ENCODE measurements at regions not wholly inside any gene's neighbourhood (a gene's known extent, or its start where the extent isn't known, plus 50 kb on each side); places are given as distances from the start of the nearest gene placed in this dataset.

DNA sequence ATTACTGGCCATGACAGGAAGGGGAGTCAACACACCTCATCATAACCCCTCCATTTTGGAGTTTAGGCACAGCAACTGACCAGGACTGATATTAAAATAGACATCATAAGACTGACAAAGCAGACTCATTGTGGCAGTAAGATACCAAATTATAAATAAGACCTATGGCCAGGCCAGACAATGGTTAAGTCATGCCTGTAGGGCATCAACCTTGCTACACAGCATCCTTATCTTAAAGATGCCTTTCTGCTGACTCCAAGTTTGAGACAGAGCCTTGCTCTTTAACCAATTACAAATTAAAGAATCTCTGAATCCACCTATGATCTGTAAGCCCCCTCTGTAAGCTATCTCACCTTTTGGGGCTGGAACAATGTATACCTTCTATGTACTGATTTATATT is 65.5 kb downstream of the VCX2 start:
- Histone ChIP-seq H3K27ac (no peak overlapping the region), H3K27me3 (no peaks in the 10 kb centered on the region), H3K36me3 (no peaks in the 10 kb centered on the region), H3K4me3 (no peak overlapping the region), H3K9me3 (no peaks in the 10 kb centered on the region), H3K4me1 (no peaks in the 10 kb centered on the region)
- ATAC-seq (no peak), DNase-seq (no peak)
- TF ChIP-seq, protein P1, sequence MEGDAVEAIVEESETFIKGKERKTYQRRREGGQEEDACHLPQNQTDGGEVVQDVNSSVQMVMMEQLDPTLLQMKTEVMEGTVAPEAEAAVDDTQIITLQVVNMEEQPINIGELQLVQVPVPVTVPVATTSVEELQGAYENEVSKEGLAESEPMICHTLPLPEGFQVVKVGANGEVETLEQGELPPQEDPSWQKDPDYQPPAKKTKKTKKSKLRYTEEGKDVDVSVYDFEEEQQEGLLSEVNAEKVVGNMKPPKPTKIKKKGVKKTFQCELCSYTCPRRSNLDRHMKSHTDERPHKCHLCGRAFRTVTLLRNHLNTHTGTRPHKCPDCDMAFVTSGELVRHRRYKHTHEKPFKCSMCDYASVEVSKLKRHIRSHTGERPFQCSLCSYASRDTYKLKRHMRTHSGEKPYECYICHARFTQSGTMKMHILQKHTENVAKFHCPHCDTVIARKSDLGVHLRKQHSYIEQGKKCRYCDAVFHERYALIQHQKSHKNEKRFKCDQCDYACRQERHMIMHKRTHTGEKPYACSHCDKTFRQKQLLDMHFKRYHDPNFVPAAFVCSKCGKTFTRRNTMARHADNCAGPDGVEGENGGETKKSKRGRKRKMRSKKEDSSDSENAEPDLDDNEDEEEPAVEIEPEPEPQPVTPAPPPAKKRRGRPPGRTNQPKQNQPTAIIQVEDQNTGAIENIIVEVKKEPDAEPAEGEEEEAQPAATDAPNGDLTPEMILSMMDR (IDR thresholded peaks at IDR 0.05) = no peak
- intact Hi-C loops (cut with DNase I) = no loop called here

DNA sequence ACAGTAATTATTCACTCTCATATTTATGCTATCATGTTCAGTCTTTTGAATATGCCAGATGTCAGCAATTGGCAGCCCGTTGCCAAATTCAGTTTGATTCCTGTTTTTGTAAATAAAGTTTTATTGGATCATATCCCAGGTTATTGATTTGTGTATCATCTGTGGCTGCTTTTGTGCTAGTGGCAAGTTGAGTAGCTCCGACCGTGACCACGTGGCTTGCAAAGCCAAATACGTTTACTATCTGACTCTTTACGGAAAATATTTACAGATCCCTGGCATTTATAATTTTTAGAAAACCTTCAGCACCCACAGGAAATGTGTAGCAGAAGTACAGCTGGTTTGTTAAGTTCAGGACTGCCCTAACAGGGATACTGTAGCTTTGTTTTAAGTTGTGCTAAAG is 67.4 kb downstream of the VCX2 start:
- intact Hi-C loops (cut with DNase I) = no loop called here
- TF ChIP-seq, protein P1 (IDR thresholded peaks at IDR 0.05) = no peak
- no peaks in the 10 kb centered on the region for H3K4me1 ChIP-seq
- H3K27ac ChIP-seq = no peak overlapping the region
- no peak for ATAC-seq
- no peaks in the 10 kb centered on the region for H3K27me3 ChIP-seq
- DNase-seq = no peak
- no peaks in the 10 kb centered on the region for H3K9me3 ChIP-seq
- no peaks in the 10 kb centered on the region for H3K36me3 ChIP-seq
- H3K4me3 ChIP-seq = no peak overlapping the region

DNA sequence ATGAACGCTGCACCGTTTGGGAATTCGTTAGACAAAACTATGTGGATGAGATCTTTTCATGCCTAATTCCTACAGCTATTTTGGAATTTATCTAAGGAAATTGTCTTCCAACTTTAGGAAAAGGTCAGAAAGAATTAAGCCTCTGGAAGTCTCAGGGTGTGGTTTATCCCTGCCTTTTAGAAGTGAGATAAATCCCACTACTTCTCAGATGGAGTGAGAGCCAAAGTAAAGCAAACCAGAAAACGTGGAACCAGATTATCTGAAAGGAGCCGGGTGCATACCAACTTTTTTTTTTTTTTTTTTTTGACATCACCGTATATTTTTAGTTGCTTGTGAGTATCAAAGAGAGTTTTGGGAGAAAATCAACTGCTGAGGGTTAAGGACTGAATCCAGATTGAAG is 79.6 kb downstream of the VCX2 start:
- intact Hi-C loops (cut with DNase I) = no loop called here
- DNase-seq (no peak), ATAC-seq (no peak)
- TF ChIP-seq, protein P1 (IDR thresholded peaks at IDR 0.05) = no peak
- Histone ChIP-seq H3K27ac (no peak overlapping the region), H3K4me3 (no peak overlapping the region), H3K36me3 (no peaks in the 10 kb centered on the region), H3K27me3 (no peaks in the 10 kb centered on the region), H3K4me1 (no peaks in the 10 kb centered on the region), H3K9me3 (no peaks in the 10 kb centered on the region)

DNA sequence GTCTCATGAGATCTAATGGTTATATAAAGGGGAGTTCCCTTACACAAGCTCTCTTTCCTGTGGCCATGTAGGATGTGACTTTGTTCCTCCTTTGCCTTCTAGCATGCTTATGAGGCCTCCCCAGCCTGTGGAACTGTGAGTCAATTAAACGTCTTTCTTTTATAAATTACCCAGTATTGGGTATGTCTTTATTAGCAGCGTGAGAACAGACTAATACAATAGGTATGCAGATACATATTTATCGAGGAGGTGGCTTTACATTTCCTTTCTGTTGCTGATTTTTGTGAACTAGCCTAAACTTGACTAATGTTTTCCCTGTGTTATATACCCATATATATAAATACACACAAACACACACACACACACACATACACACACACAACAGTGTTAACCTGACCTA is 80.2 kb downstream of the VCX2 start:
- no peaks in the 10 kb centered on the region for H3K27me3 ChIP-seq
- H3K36me3 ChIP-seq = no peaks in the 10 kb centered on the region
- TF ChIP-seq, protein P1 (IDR thresholded peaks at IDR 0.05) = no peak
- no peak overlapping the region for H3K4me3 ChIP-seq
- intact Hi-C loops (cut with DNase I) = no loop called here
- ATAC-seq = no peak
- no peak overlapping the region for H3K27ac ChIP-seq
- no peaks in the 10 kb centered on the region for H3K9me3 ChIP-seq
- H3K4me1 ChIP-seq = no peaks in the 10 kb centered on the region
- DNase-seq = no peak

DNA sequence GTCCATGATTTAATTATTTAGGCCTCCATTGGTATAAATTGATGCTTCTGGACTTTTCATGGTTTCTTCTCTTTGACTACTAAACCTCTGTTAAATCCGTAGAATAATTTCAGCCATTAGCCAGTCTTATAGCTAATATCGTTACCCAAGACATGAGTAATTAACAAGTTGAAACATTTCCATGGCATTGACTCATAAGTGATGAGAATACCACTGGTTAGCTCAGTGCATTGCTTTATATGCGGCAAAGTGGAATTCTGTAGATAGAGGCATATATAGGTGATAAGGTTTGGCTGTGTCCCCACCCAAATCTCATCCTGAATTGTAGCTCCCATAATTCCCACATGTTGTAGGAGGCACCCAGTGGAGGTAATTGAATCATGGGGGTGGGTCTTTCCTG is 80.6 kb downstream of the VCX2 start:
- H3K27me3 ChIP-seq = no peaks in the 10 kb centered on the region
- no peaks in the 10 kb centered on the region for H3K9me3 ChIP-seq
- no peak overlapping the region for H3K27ac ChIP-seq
- intact Hi-C loops (cut with DNase I) = no loop called here
- no peaks in the 10 kb centered on the region for H3K36me3 ChIP-seq
- ATAC-seq = no peak
- TF ChIP-seq, protein P1 (IDR thresholded peaks at IDR 0.05) = no peak
- no peaks in the 10 kb centered on the region for H3K4me1 ChIP-seq
- no peak for DNase-seq
- no peak overlapping the region for H3K4me3 ChIP-seq

DNA sequence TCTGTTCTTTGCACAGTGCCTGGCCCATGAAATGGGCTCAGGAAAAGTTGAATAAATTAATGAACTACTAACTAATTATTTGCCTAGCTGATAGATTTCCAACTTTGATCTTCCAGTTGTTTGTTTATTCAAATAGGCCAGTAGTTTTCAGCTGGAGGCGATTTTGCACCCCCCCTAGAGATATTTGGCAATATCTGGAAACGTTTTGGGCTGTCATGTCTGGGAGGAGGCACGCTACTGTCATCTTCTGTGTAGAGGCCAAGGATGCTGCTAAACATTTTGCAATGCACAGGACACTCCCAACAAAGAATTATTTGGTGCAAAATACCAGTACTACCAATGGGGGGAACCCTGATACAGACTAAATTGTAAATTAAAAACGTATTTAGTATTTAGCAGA is 81.9 kb downstream of the VCX2 start:
- no peaks in the 10 kb centered on the region for H3K4me1 ChIP-seq
- H3K4me3 ChIP-seq = no peak overlapping the region
- H3K27ac ChIP-seq = no peak overlapping the region
- DNase-seq (no peak), ATAC-seq (no peak)
- TF ChIP-seq, protein P1 (IDR thresholded peaks at IDR 0.05) = no peak
- no peaks in the 10 kb centered on the region for H3K36me3 ChIP-seq
- no peaks in the 10 kb centered on the region for H3K27me3 ChIP-seq
- intact Hi-C loops (cut with DNase I) = no loop called here
- H3K9me3 ChIP-seq = no peaks in the 10 kb centered on the region

Measured in upper lobe of right lung (tissue), 1 donor.